CD4-positive, alpha-beta memory T cell (primary cell): ENCODE measurements at regions not wholly inside any gene's neighbourhood (a gene's known extent, or its start where the extent isn't known, plus 50 kb on each side); places are given as distances from the start of the nearest gene placed in this dataset.

Experiments used
- CTCF ChIA-PET: fragments of 350-600 bp; sonication (Branson Sonifier 250); formaldehyde crosslinking; loops from one replicate; lab custom pipeline; 2021; ENCODE audit warnings: inconsistent platforms; ENCODE audit not compliant: partially characterized antibody; lab: Charles Lee
- POLR2A ChIA-PET: fragments of 350-600 bp; sonication (Branson Sonifier 250); formaldehyde crosslinking; loops from one replicate; lab custom pipeline; 2021; ENCODE audit not compliant: partially characterized antibody; lab: Charles Lee
- DNase-seq, 5 donors: peaks; one replicate each; pipeline versions ENCODE4 v3.0.0 to v3.0.0-alpha.2; 2020 to 2022; ENCODE audit warnings: mixed read lengths in 1 of 5
- H3K27ac ChIP-seq: one replicate; pipeline ENCODE4 v1.7.0; 2013; ENCODE audit warnings: low read depth, low read length
- H3K27me3 ChIP-seq: 2 replicates; pipeline ENCODE4 v1.7.0; 2013; ENCODE audit warnings: mild to moderate bottlenecking, low read length, moderate library complexity; ENCODE audit not compliant: insufficient read depth
- H3K36me3 ChIP-seq: 2 replicates; pipeline ENCODE4 v1.7.0; 2013; ENCODE audit warnings: mild to moderate bottlenecking, low read length, moderate library complexity; ENCODE audit not compliant: insufficient read depth
- H3K4me1 ChIP-seq: 2 replicates; pipeline ENCODE4 v1.7.0; 2013; ENCODE audit warnings: mild to moderate bottlenecking, low read length, moderate library complexity; ENCODE audit not compliant: insufficient read depth
- H3K4me3 ChIP-seq, 2 donors: one replicate each; pipeline ENCODE4 v1.7.0; 2013; ENCODE audit warnings: low read length in 2 of 2, mild to moderate bottlenecking in 1 of 2
- H3K9me3 ChIP-seq, 2 donors: one replicate each; pipeline ENCODE4 v1.7.0; 2013; ENCODE audit warnings: low read length in 2 of 2, control low read depth in 1 of 2; ENCODE audit not compliant: control insufficient read depth in 1 of 2
- H3K27ac Mint-ChIP-seq, 7 donors: one replicate each; pipeline ENCODE4 v1.8.0; 2020 to 2021; ENCODE audit warnings: mixed read lengths in 7 of 7, mild to moderate bottlenecking in 6 of 7, inconsistent platforms in 3 of 7, moderate library complexity in 3 of 7
- H3K27me3 Mint-ChIP-seq, 2 donors: one replicate each; pipeline ENCODE4 v1.8.0; 2020 to 2021; ENCODE audit warnings: mixed read lengths in 2 of 2
- H3K36me3 Mint-ChIP-seq, 2 donors: one replicate each; pipeline ENCODE4 v1.8.0; 2020 to 2021; ENCODE audit warnings: mixed read lengths in 2 of 2, inconsistent platforms in 1 of 2, mild to moderate bottlenecking in 1 of 2
- H3K4me1 Mint-ChIP-seq, 4 donors: one replicate each; pipeline ENCODE4 v1.8.0; 2020 to 2021; ENCODE audit warnings: mixed read lengths in 4 of 4, mild to moderate bottlenecking in 1 of 4
- H3K4me3 Mint-ChIP-seq, 8 donors: one replicate each; pipeline ENCODE4 v1.8.0; 2020 to 2021; ENCODE audit warnings: mixed read lengths in 8 of 8, mild to moderate bottlenecking in 7 of 8, moderate library complexity in 6 of 8, inconsistent platforms in 3 of 8
- H3K9me3 Mint-ChIP-seq, 8 donors: one replicate each; pipeline ENCODE4 v1.8.0; 2020 to 2021; ENCODE audit warnings: mixed read lengths in 8 of 8, mild to moderate bottlenecking in 5 of 8, inconsistent platforms in 3 of 8, moderate library complexity in 1 of 8
- intact Hi-C: fragments of 100-400 bp; cut with micrococcal nuclease; formaldehyde crosslinking; loops from one replicate; pipeline ENCODE4 v1.15.1; 2023

- H3K27ac ChIP-seq, result no peak overlapping the region
Measured at GRCh38 chr5:125176005-125176390, 429.6 kb upstream of the ZNF608 start.

GRCh38 chr5:125177340-125177739 is 430.9 kb upstream of the ZNF608 start:
- H3K9me3 ChIP-seq, result no peaks in the 10 kb centered on the region
- H3K36me3 Mint-ChIP-seq, result no peaks in the 10 kb centered on the region
- no peak overlapping the region for H3K27ac Mint-ChIP-seq
- H3K27ac ChIP-seq, result no peak overlapping the region
- H3K4me3 ChIP-seq, result no peak overlapping the region
- H3K4me1 ChIP-seq, result no peaks in the 10 kb centered on the region
- intact Hi-C loops, result no loop called here
- H3K9me3 Mint-ChIP-seq, result peaks cover 0 to 17% (median 4%) of the 10 kb centered on the region in 8 donors
- H3K27me3 Mint-ChIP-seq, result no peaks in the 10 kb centered on the region
- no peak for DNase-seq
- CTCF ChIA-PET, result no interaction called here
- no peaks in the 10 kb centered on the region for H3K4me1 Mint-ChIP-seq
- no peaks in the 10 kb centered on the region for H3K27me3 ChIP-seq
- no peaks in the 10 kb centered on the region for H3K36me3 ChIP-seq
- no peak overlapping the region for H3K4me3 Mint-ChIP-seq
- POLR2A ChIA-PET, result no interaction called here

More at GRCh38 chr5:125176005-125176390, 429.6 kb upstream of the ZNF608 start:
- Histone ChIP-seq H3K36me3 (no peaks in the 10 kb centered on the region), H3K9me3 (no peaks in the 10 kb centered on the region), H3K4me1 (no peaks in the 10 kb centered on the region), H3K4me3 (no peak overlapping the region), H3K27me3 (no peaks in the 10 kb centered on the region)
- H3K36me3 Mint-ChIP-seq, result no peaks in the 10 kb centered on the region
- intact Hi-C loops, result no loop called here
- no peak for DNase-seq
- H3K27me3 Mint-ChIP-seq, result no peaks in the 10 kb centered on the region
- H3K9me3 Mint-ChIP-seq, result peaks cover 0 to 17% (median 3%) of the 10 kb centered on the region in 8 donors
- CTCF ChIA-PET, result no interaction called here
- no peak overlapping the region for H3K4me3 Mint-ChIP-seq
- H3K4me1 Mint-ChIP-seq, result no peaks in the 10 kb centered on the region
- H3K27ac Mint-ChIP-seq, result no peak overlapping the region
- POLR2A ChIA-PET, result no interaction called here

DNA sequence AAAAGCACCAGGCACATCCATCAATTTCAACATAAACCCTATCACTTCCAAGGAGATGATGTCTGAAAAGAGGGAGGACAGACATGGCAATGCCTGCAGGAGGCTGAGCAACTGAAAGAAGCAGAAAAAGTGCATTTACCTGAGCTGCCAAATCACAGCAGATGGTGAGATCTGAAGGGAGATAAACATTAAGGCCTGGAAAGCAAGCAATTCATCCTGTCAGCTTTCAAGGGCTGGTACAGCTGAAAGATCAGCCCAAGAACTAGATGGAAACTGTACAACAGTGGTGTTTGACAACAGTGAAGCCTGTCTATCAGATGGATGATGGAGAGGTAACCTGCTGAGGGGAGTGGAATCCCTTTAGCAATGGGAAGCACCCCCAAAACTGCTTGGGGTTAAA is 433.2 kb upstream of the ZNF608 start:
- no peak for DNase-seq
- H3K4me3 Mint-ChIP-seq, result no peak overlapping the region
- H3K9me3 Mint-ChIP-seq, result peaks cover 0 to 16% (median 3%) of the 10 kb centered on the region in 8 donors
- Histone ChIP-seq H3K36me3 (no peaks in the 10 kb centered on the region), H3K9me3 (no peaks in the 10 kb centered on the region), H3K4me3 (no peak overlapping the region), H3K4me1 (no peaks in the 10 kb centered on the region), H3K27ac (no peak overlapping the region), H3K27me3 (no peaks in the 10 kb centered on the region)
- H3K27me3 Mint-ChIP-seq, result no peaks in the 10 kb centered on the region
- ChIA-PET POLR2A (no interaction called here), CTCF (no interaction called here)
- intact Hi-C loops, result no loop called here
- H3K4me1 Mint-ChIP-seq, result no peaks in the 10 kb centered on the region
- H3K27ac Mint-ChIP-seq, result no peak overlapping the region
- H3K36me3 Mint-ChIP-seq, result no peaks in the 10 kb centered on the region

DNA sequence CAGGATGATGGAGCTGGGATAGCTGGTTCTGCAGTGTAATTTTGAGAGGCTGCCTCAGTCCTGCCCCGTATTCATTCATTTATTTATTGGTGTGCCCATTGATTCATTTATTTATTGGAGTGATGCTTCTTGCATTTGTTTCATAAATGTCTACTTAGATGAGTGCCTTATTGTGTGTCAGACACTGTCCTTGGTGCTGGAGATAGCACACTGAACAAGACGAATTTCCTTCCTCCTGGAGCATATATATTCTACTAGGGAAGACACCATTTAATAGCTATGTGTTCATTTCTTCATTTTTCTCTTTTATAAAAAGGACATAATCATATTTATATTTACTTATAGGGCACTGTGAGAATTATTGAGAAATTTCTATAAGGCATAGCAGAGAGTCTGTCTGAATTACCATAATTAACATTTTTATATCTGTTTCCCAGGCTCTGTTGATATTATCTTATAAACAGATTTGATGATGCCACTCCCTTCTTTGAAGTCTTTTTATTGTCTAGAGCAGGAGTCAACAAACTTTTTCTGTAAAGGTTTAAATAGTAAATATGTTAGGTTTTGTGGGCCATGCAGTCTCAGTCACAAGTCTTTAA is 433.9 kb upstream of the ZNF608 start:
- Mint-ChIP-seq H3K4me3 (no peak overlapping the region), H3K27ac (no peak overlapping the region), H3K4me1 (no peaks in the 10 kb centered on the region), H3K36me3 (no peaks in the 10 kb centered on the region), H3K9me3 (peaks cover 0 to 16% (median 3%) of the 10 kb centered on the region in 8 donors), H3K27me3 (no peaks in the 10 kb centered on the region)
- no peak for DNase-seq
- ChIA-PET POLR2A (no interaction called here), CTCF (no interaction called here)
- Histone ChIP-seq H3K9me3 (no peaks in the 10 kb centered on the region), H3K27me3 (no peaks in the 10 kb centered on the region), H3K27ac (no peak overlapping the region), H3K4me1 (no peaks in the 10 kb centered on the region), H3K36me3 (no peaks in the 10 kb centered on the region), H3K4me3 (no peak overlapping the region)
- intact Hi-C loops, result no loop called here

- Histone ChIP-seq H3K27me3 (no peaks in the 10 kb centered on the region), H3K9me3 (no peaks in the 10 kb centered on the region), H3K4me1 (no peaks in the 10 kb centered on the region), H3K4me3 (no peak overlapping the region), H3K36me3 (no peaks in the 10 kb centered on the region), H3K27ac (no peak overlapping the region)
- CTCF ChIA-PET, result no interaction called here
- H3K36me3 Mint-ChIP-seq, result no peaks in the 10 kb centered on the region
- H3K4me1 Mint-ChIP-seq, result no peaks in the 10 kb centered on the region
- POLR2A ChIA-PET, result no interaction called here
- H3K27me3 Mint-ChIP-seq, result no peaks in the 10 kb centered on the region
- no peak for DNase-seq
- intact Hi-C loops, result no loop called here
- no peak overlapping the region for H3K27ac Mint-ChIP-seq
- H3K4me3 Mint-ChIP-seq, result no peak overlapping the region
- H3K9me3 Mint-ChIP-seq, result peaks cover 2 to 16% (median 4%) of the 10 kb centered on the region in 8 donors
Measured at GRCh38 chr5:125181159-125181558, 434.7 kb upstream of the ZNF608 start.

DNA sequence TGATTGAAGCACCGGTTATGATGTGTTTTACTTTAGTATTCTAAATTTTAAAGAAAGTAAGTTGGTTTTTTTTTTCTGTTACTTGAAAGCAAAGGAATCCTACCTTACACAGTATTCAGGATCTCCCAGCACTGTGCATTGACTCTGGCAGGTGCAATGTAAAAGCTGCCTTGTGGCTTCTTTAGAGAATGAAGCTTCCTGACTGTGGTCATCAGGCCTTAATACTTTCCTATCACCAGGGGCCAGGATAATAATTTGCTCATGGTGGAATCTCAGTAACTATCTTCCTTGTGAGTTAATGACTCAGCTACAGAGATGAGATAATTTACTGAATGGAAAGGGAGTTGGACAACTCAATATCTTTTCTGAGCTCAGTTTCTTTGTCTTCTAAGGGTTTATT is 435.5 kb upstream of the ZNF608 start:
- peaks cover 2 to 16% (median 4%) of the 10 kb centered on the region in 8 donors for H3K9me3 Mint-ChIP-seq
- no peak overlapping the region for H3K4me3 ChIP-seq
- intact Hi-C loops, result no loop called here
- H3K4me1 ChIP-seq, result no peaks in the 10 kb centered on the region
- no peak overlapping the region for H3K27ac ChIP-seq
- CTCF ChIA-PET, result no interaction called here
- no peaks in the 10 kb centered on the region for H3K27me3 Mint-ChIP-seq
- no peaks in the 10 kb centered on the region for H3K36me3 Mint-ChIP-seq
- no peaks in the 10 kb centered on the region for H3K9me3 ChIP-seq
- H3K27ac Mint-ChIP-seq, result no peak overlapping the region
- POLR2A ChIA-PET, result no interaction called here
- no peaks in the 10 kb centered on the region for H3K4me1 Mint-ChIP-seq
- H3K36me3 ChIP-seq, result no peaks in the 10 kb centered on the region
- H3K4me3 Mint-ChIP-seq, result no peak overlapping the region
- DNase-seq, result no peak
- no peaks in the 10 kb centered on the region for H3K27me3 ChIP-seq

- CTCF ChIA-PET, result no interaction called here
Measured at GRCh38 chr5:125185740-125186139, 439.3 kb upstream of the ZNF608 start.

More at GRCh38 chr5:125185740-125186139, 439.3 kb upstream of the ZNF608 start:
- Mint-ChIP-seq H3K4me1 (no peaks in the 10 kb centered on the region), H3K36me3 (no peaks in the 10 kb centered on the region), H3K4me3 (peak overlapping the region in 1 of 8 donors; percentile 14), H3K27ac (no peak overlapping the region), H3K27me3 (no peaks in the 10 kb centered on the region), H3K9me3 (peaks cover 0 to 11% (median 6%) of the 10 kb centered on the region in 8 donors)
- no peaks in the 10 kb centered on the region for H3K9me3 ChIP-seq
- H3K4me1 ChIP-seq, result no peaks in the 10 kb centered on the region
- no peak for DNase-seq
- no peaks in the 10 kb centered on the region for H3K27me3 ChIP-seq
- no peaks in the 10 kb centered on the region for H3K36me3 ChIP-seq
- no peak overlapping the region for H3K4me3 ChIP-seq
- POLR2A ChIA-PET, result no interaction called here
- intact Hi-C loops, result no loop called here
- no peak overlapping the region for H3K27ac ChIP-seq
